ENCODE measurements at regions not wholly inside any gene's neighbourhood (a gene's known extent, or its start where the extent isn't known, plus 50 kb on each side); places are given as distances from the start of the nearest gene placed in this dataset.
"Not testable (repeated sequence)": the region's sequence is repeated elsewhere in the genome, so short reads cannot be mapped to it uniquely, and the experiment has no call there.

GRCh38 chr18:41077076-41077475, 878.0 kb upstream of the PIK3C3 start:
- no peak for DNase-seq (ENCODE audit: low read depth in 2 of 3, low spot score in 2 of 3)

GRCh38 chr18:41075212-41075611, 879.8 kb upstream of the PIK3C3 start:
- no peak for DNase-seq (ENCODE audit: low read depth in 2 of 3, low spot score in 2 of 3)

GRCh38 chr18:41073372-41073954, 881.6 kb upstream of the PIK3C3 start:
- no peak for DNase-seq (ENCODE audit: low read depth in 2 of 3, low spot score in 2 of 3)

GRCh38 chr18:41072946-41073345, 882.1 kb upstream of the PIK3C3 start:
- DNase-seq (ENCODE audit: low read depth in 2 of 3, low spot score in 2 of 3), result no peak

GRCh38 chr18:41071826-41072225, 883.2 kb upstream of the PIK3C3 start:
- no peak for DNase-seq (ENCODE audit: low read depth in 2 of 3, low spot score in 2 of 3)

- no peak for DNase-seq (ENCODE audit: low read depth in 2 of 3, low spot score in 2 of 3)
Measured at GRCh38 chr18:41069167-41069566, 885.9 kb upstream of the PIK3C3 start.

GRCh38 chr18:41064916-41065315, 890.1 kb upstream of the PIK3C3 start:
- no peak for DNase-seq (ENCODE audit: low read depth in 2 of 3, low spot score in 2 of 3)

- DNase-seq (ENCODE audit: low read depth in 2 of 3, low spot score in 2 of 3), result no peak
Measured at GRCh38 chr18:41060967-41061366, 894.1 kb upstream of the PIK3C3 start.

GRCh38 chr18:41059126-41059415, 896.0 kb upstream of the PIK3C3 start:
- DNase-seq (ENCODE audit: low read depth in 2 of 3, low spot score in 2 of 3), result no peak

- DNase-seq (ENCODE audit: low read depth in 2 of 3, low spot score in 2 of 3), result no peak
Measured at GRCh38 chr18:41058351-41059125, 896.5 kb upstream of the PIK3C3 start.

GRCh38 chr18:41052625-41053024, 902.4 kb upstream of the PIK3C3 start:
- no peak for DNase-seq (ENCODE audit: low read depth in 2 of 3, low spot score in 2 of 3)

- DNase-seq (ENCODE audit: low read depth in 2 of 3, low spot score in 2 of 3), result not testable (repeated sequence)
Measured at GRCh38 chr18:41046250-41046649, 908.8 kb upstream of the PIK3C3 start.

GRCh38 chr18:41043876-41044275, 911.2 kb upstream of the PIK3C3 start:
- DNase-seq (ENCODE audit: low read depth in 2 of 3, low spot score in 2 of 3), result no peak

- no peak for DNase-seq (ENCODE audit: low read depth in 2 of 3, low spot score in 2 of 3)
Measured at GRCh38 chr18:41042866-41043265, 912.2 kb upstream of the PIK3C3 start.

GRCh38 chr18:41038071-41038470, 917.0 kb upstream of the PIK3C3 start:
- DNase-seq (ENCODE audit: low read depth in 2 of 3, low spot score in 2 of 3), result no peak

- no peak for DNase-seq (ENCODE audit: low read depth in 2 of 3, low spot score in 2 of 3)
Measured at GRCh38 chr18:41036346-41036745, 918.7 kb upstream of the PIK3C3 start.

GRCh38 chr18:41034413-41034812, 920.6 kb upstream of the PIK3C3 start:
- no peak for DNase-seq (ENCODE audit: low read depth in 2 of 3, low spot score in 2 of 3)

GRCh38 chr18:41025666-41026065, 929.4 kb upstream of the PIK3C3 start:
- DNase-seq (ENCODE audit: low read depth in 2 of 3, low spot score in 2 of 3), result no peak

GRCh38 chr18:41024792-41025191, 930.2 kb upstream of the PIK3C3 start:
- no peak for DNase-seq (ENCODE audit: low read depth in 2 of 3, low spot score in 2 of 3)

GRCh38 chr18:41022484-41022883, 932.5 kb upstream of the PIK3C3 start:
- no peak for DNase-seq (ENCODE audit: low read depth in 2 of 3, low spot score in 2 of 3)

- no peak for DNase-seq (ENCODE audit: low read depth in 2 of 3, low spot score in 2 of 3)
Measured at GRCh38 chr18:41021089-41021488, 933.9 kb upstream of the PIK3C3 start.

- DNase-seq (ENCODE audit: low read depth in 2 of 3, low spot score in 2 of 3), result no peak
Measured at GRCh38 chr18:41012194-41012593, 942.8 kb upstream of the PIK3C3 start.

GRCh38 chr18:41009926-41010325, 945.1 kb upstream of the PIK3C3 start:
- DNase-seq (ENCODE audit: low read depth in 2 of 3, low spot score in 2 of 3), result no peak
